Ramos (cell line): ENCODE measurements at regions not wholly inside any gene's neighbourhood (a gene's known extent, or its start where the extent isn't known, plus 50 kb on each side); places are given as distances from the start of the nearest gene placed in this dataset.
"Not testable (repeated sequence)": the region's sequence is repeated elsewhere in the genome, so short reads cannot be mapped to it uniquely, and the experiment has no call there.

Experiments used
- in situ Hi-C: fragments of 300-500 bp; cut with MboI; formaldehyde crosslinking; loops from one replicate; pipeline ENCODE4 v1.14.3; 2022; ENCODE audit warnings: low sequenced_read_pairs; ENCODE audit not compliant: unreplicated experiment

DNA sequence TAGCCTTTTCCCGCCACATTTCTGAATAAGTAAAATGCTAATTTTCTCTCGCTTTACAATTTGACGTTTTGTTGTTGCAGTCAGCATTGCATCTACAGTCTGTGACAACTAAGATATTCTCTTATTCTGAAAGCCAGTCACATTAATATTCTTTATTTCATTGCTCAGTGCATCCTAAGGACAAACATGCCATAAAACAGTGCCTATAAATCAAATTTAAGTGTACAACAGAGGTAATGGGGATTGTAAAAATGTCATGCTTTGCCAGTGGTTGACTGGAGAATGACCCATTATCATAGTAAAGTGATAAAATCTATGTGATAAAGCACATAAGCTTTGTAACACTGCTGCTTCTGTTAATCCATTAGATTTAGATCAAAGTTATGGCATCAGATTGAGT is 1850.0 kb upstream of the ACO1 start:
- in situ Hi-C loops: no loop called here

DNA sequence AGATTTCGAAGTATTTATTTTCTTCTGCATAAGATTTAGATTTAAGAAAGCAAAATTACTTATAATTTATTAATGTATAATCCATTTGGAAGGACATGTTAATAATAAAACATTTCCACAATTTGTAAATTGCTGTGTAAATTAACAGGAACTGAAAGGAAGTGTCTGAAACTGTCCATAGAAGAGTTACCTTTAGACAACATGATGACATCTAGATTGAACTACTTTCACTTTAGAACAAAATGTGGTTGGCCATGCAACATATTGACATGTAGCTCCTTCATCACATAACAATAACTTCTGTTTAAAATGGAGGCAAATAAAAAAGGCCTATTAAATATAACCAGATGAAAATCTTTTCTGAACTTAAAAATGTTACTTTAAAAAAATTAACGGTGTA is 1849.5 kb upstream of the ACO1 start:
- in situ Hi-C loops: no loop called here

DNA sequence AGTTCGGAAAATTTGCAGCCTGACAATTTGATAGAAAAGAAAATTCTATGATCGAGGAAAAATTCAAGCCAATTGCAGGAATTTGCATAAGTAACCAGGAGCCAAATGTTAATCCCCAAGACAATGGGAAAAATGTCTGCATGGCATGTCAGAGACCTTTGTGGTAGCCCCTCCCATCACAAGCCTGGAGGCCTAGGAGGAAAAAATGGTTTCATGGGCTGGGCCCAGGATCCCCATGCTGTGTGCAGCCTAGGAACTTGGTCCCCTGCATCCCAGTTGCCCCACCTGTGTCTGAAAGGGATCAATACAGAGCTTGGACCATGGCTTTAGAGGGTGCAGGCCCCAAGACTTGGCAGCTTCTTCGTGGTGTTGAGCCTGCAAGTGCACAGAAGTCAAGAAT is 1847.9 kb upstream of the ACO1 start:
- in situ Hi-C loops: no loop called here

DNA sequence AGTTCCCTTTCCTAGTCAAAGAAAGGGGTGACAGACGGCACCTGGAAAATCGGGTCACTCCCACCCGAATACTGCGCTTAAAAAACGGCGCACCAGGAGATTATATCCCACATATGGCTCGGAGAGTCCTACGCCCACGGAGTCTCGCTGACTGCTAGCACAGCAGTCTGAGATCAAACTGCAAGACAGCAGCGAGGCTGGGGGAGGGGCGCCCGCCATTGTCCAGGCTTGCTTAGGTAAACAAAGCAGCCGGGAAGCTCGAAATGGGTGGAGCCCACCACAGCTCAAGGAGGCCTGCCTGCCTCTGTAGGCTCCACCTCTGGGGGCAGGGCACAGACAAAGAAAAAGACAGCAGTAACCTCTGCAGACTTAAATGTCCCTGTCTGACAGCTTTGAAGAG is 1844.7 kb upstream of the ACO1 start:
- in situ Hi-C loops: not testable (repeated sequence)

DNA sequence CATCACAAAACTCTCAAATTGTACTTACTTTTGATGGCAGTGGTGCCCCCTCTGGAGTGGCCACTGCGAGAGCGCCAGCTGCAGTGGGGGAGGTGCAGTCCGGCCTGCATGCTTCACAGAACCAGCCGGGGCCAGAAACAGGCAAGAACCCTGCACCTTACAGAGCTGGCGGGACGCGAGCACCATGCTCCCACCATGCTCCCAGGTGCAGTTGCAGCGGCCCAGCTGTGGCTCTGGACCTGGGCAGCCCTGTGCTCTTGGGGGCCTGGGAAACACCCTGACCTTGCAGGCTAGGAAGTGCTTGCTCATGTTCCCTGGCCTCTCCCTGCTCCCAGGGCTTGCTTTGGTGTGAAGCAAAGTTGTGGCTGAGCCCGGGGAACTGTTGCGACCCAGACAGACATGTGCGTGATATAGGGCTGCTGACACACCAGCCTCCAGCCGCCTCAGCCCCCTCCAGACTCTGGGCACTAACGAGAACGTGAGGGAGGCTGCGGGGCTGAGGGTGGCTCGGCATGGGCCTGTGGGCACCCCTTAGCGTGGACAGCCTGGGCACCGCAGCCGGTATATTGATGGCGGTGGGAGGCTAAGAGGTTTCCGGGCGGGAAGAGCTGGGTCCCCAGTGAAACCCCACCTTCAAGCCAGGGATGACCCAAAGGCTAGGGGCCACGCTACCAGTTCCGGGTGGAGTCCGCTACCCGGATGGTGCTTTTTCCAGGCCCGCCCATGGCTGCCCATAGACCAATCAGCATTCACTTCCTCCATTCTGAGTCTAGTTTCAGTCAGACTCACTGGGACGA is 1809.9 kb upstream of the ACO1 start:
- in situ Hi-C loops: no loop called here

DNA sequence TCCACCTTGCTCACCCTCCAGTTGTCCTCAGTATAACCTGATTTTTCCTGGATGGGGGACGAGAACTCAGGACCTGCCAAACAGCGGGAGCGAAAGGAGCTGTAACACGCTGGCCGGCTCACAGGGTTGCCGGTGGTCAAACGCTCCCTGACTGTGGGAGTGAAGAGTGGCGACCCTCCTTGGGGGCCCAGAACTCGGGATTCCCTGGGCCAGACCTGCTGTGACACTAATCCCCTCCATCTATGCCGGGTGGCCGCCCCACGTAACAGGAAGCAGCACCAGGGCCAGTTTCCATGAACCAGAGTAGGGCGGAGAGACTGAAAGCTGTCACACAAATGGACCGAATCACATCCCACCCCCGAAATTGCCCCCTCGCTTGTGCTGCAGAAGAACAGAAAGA is 1809.2 kb upstream of the ACO1 start:
- in situ Hi-C loops: no loop called here

DNA sequence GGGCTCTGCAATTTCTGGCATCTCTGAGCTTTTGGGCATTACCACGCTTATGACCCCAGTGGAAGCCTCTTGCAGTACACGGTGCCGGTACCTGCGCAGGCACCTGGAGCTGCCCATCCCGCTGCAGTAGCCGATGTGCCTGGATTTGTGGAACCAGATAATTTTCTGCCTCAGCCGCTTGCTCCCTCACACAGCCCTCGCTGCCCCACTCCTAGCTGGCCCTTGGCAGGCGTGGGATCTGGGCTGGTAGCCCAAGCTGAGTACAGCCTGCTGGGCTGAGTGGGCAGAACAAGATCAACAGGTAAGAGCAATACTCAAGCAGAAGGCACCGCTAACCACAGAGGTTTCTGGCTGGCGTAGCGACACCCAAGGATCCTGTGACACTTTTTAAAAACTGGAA is 1808.8 kb upstream of the ACO1 start:
- in situ Hi-C loops: no loop called here

DNA sequence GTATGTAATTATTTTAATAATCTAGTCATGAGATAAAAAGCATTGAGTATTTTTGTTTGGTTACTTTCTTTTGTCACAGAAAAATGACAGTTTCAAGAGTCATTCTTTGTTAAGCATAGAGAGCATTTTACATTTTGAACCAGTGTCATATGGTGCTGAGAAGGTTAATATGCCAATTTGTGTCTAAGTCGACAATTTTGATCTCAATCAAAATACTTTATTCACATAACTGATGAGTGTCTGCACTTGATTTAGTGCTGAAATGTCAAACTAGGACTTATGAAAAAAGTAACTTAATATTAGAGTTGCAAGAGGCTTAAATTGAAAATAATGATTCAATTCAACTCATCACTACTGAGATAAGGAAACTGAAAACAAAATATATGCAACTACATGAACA is 1804.6 kb upstream of the ACO1 start:
- in situ Hi-C loops: no loop called here

DNA sequence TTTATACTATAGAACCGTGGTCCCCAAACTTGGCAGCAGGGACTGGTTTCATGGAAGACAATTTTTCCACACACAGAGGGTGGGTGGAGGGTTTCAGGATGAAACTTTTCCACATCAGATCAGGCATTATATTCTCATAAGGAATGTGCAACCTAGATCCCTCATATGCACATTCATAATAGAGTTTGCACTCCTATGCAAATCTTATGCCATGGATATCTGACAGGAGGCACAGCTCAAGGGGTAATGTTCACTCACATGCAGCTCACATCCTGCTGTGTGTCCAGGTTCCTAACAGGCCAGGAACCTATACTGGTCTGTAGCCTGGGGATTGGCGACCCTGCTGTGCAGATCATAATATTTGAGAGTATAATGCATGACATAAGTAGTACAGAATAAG is 1802.2 kb upstream of the ACO1 start:
- in situ Hi-C loops: no loop called here

DNA sequence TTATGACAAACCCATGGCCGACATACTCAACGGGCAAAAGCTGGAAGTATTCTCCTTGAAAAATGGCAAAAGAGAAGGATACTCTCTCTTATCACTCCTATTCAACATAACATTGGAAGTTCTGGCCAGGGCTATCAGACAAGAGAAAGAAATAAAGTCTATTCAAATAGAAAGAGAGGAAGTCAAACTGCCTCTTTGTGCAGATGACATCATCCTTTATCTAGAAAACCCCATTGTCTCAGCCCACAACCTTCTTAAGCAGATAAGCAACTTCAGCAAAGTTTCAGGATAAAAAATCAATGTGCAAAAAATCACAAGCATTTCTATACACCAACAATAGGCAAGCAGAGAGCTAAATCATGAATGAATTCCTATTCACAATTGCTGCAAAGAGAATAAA is 1799.9 kb upstream of the ACO1 start:
- in situ Hi-C loops: no loop called here

DNA sequence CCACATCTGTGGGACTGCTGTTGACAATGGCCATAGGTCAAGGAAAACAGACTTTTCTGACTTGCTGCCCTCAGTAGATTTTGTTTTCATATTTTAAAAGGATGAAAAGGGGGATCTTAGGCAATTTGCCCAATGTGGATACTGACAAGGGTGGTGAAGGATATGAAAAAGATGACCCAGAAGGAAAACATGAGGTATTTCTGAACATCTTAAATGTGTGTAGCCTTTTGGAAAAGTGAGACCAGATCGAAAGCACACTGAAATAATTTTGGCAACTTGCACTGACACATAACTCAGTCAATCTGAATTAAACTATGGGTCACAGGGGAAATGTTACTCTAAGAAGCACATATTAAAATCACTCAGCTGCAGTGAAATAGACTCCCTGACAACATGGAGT is 1793.0 kb upstream of the ACO1 start:
- in situ Hi-C loops: no loop called here

DNA sequence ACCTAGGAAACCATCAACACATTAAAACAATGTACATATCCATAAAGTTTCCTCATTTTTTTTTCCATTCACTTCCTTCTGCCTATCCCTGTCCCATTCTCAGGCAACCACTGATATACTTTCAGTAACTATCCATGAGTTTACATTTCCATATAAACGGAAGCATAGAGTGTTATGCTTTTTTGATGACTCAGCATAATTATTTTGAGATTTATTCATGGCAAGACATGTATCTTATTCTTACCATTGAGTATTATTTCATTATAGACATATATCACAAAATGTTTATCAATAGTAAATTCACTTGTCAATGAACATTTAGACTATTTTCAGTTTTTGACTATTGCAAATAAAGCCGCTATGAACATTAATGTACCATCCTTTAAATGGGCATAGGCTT is 1786.8 kb upstream of the ACO1 start:
- in situ Hi-C loops: no loop called here

DNA sequence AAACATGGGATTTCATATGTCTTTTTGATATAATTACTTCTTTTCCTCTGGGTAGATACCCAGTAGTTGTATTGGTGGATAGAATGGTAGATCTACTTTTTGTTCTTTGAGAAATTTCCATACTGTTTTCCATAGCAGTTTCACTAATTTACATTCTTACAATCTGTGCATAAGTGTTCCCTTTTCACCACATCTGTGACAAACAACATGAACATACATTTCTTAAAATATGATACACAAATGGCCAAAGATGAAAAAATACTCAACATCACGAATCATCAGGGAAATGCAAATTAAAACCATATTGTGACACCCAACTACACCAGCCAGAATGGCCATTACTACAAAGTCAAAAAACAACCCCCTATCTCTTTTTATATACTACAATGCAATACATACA is 1778.5 kb upstream of the ACO1 start:
- in situ Hi-C loops: no loop called here

DNA sequence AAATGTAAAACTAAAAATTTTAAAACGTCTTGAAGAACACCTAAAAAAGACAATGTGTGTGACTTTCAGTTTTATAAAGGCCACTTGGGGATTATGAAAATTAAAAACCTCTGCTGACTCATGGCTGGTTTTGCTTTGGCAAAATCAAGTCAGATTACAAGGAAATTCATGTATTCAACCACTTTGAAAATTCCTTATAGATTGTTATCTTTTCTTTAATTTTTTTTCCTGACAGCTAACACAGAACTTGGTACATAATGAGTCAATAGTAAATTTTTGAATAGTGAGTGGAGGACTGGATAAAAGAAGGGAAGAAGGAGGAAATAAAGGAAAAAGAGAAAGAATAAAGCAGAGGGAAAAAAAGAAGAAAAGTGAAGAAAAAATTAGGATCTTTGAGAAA is 1774.7 kb upstream of the ACO1 start:
- in situ Hi-C loops: no loop called here

DNA sequence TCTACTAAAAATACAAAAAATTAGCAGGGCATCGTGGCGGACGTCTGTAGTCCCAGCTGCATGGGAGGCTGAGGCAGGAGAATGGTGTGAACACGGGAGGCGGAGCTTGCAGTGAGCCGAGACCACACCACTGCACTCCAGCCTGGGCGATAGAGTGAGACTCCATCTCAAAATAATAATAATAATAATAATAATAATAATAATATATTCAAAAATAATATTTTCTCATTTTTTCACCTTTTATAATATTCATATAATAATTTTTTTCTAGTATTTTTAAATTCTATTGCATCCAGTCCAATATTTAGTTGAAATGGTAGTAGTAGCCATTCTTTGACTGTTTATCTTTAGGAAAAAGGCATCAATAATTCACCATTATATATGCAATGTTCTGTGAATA is 1767.7 kb upstream of the ACO1 start:
- in situ Hi-C loops: not testable (repeated sequence)

DNA sequence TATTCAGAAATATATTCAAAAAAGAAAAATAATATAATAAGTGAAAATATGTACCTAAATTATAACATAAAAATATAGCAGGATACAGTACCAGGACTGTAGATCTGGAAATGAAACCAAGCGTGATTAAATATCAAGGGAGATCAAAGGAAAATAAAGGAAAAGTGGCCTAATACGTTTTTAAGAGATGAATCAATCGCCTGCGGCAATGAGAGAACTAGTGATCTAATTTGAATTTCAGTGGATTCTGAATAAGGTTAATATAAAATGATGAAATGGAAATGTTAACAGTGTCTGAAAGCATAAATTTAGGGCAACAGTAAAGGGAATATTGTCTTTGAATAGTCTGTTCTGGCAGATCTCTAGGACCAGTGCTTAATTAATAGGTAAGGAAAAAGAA is 1761.9 kb upstream of the ACO1 start:
- in situ Hi-C loops: no loop called here

DNA sequence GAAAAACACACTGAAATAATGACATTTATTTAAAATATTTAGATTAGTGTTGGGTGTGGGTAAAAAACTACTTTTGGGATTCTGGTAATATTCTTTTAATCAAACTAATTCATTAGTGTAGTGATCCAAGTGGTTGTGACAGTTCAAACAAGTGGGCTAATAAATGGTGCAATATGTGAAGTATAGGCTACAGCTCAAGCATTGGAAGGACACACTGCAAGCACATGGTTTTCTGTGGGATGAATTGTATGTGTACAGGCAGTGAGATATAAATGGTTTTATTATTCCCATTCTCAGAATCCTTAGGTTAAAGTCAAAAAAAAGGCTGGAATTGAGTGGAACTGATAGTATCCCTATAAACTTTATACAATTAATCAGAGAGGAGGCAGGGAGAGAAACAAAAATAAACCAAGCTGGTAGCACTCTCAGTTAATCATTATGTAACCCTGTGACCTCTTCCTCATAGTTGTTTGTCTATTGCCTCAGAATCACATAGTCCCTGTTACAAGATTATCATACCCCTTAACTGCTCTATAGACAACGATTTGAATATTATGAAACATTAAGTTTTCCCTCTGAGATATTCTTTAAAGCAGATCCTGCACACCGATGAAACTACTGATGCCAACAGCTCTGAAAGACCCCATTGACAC is 1755.4 kb upstream of the ACO1 start:
- in situ Hi-C loops: no loop called here

DNA sequence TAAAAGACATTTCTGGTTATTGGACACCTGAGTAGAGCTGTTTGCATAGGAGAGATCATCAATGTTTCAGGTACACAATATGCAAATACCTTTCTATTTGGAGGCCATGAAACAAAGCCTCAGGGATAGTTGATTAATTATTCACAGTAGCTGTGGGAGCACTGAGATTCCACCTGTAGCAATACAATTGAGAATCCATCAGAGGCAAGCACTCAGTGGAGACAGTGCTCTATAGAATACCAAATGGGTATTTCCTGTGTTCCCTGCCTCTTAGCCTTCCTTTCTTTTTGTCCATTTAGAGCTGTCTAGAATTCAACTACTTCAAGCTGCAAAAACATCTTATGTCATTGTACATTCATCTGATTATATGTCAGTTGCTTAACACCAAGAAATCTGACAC is 1754.0 kb upstream of the ACO1 start:
- in situ Hi-C loops: no loop called here

DNA sequence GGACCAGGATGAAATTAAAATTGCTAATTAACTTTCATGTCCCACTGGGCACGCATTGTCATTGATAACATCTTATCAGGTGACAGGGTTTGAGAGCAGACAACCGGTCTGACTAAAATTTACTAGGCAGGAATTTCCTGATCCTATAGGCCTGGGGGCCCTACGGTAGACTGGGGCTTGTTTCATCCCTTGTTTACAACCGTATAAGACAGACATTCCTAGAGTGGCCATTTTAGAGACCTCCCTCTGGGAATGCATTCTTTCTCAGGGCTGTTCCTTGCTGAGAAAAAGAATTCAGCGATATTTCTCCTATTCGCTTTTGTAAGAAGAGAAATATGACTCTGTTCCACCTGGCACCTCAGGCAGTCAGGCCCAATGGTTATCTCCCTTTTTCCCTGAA is 1737.8 kb upstream of the ACO1 start:
- in situ Hi-C loops: not testable (repeated sequence)

DNA sequence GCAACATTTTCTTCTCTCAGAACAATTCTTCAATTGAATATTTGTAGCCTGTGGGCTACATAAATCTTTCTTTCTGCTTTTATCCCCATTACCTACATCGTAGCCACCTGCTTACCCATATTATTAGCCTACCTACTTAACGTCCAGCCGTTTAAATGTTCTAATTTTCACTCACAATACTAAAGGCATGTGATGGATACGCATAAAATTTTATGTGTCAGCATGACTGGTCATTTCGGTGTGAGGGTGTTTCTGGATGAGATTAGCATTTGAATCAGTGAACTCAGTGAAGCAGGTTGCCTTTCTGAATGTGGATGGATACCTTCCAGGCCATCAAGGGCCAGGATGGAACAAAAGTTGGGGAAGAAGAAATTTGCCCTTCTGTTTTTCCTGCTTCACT is 1722.5 kb upstream of the ACO1 start:
- in situ Hi-C loops: no loop called here

DNA sequence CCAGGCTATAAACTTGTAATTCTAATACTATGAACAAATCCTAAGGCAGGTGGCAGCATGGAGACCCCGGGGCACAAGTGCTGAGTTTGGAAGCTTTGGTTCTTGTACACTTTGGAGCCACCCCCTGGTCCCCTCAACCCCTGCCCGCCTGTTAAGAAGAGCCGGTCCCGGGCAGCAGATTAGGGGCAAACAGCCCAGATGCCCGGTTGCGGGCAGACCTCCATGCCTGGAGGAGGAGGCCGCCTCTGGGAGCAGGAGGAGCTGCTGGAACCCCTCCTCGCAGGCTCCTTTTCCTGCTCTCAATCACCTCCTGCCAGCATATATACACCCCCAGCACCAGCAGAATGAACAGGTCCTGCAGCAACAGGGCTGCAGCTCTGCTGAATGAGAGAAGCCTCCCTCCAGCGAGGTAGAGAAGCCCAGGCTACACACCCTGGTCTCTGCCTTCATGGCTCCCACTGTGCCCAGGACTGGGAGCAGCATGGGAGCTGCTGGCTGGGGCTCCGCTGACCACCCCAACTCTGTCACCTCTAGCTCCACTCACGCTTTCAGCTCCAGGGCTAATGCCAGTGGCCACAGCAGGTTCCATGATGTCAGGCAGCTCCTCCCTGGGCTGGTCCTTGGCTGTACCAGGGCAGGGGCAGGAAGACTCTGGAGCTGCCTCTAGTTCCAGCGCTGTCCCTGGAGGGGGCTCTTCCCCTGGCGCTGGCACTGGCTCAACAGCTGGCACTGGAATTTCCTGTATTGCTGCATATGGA is 1713.5 kb upstream of the ACO1 start:
- in situ Hi-C loops: no loop called here
